IPS DF 4.7 (cell line): ENCODE measurements at regions not wholly inside any gene's neighbourhood (a gene's known extent, or its start where the extent isn't known, plus 50 kb on each side); places are given as distances from the start of the nearest gene placed in this dataset.
"Not testable (repeated sequence)": the region's sequence is repeated elsewhere in the genome, so short reads cannot be mapped to it uniquely, and the experiment has no call there.

Experiments
- DNase-seq: peaks from one replicate; pipeline ENCODE4 v3.0.0-alpha.2; 2013; ENCODE audit warnings: low spot score; ENCODE audit errors: extremely low read depth

- DNase-seq, result no peak
Observed at GRCh38 chr3:164380156-164380555, 698.1 kb downstream of the SI start.

GRCh38 chr3:164377466-164377865 lies 700.8 kb downstream of the SI start:
- no peak for DNase-seq

GRCh38 chr3:164375995-164376394 lies 702.3 kb downstream of the SI start:
- no peak for DNase-seq

- DNase-seq, result no peak
Observed at GRCh38 chr3:164375538-164375937, 702.8 kb downstream of the SI start.

GRCh38 chr3:164371681-164372080 lies 706.6 kb downstream of the SI start:
- DNase-seq, result no peak

- no peak for DNase-seq
Observed at GRCh38 chr3:164370970-164371369, 707.3 kb downstream of the SI start.

GRCh38 chr3:164365242-164365641 lies 713.1 kb downstream of the SI start:
- DNase-seq, result no peak

GRCh38 chr3:164364111-164364510 lies 714.2 kb downstream of the SI start:
- no peak for DNase-seq

GRCh38 chr3:164360738-164361406 lies 717.4 kb downstream of the SI start:
- DNase-seq, result no peak

- DNase-seq, result no peak
Observed at GRCh38 chr3:164360078-164360578, 718.2 kb downstream of the SI start.

- DNase-seq, result no peak
Observed at GRCh38 chr3:164352991-164353390, 725.3 kb downstream of the SI start.

- no peak for DNase-seq
Observed at GRCh38 chr3:164351131-164351530, 727.2 kb downstream of the SI start.

- not testable (repeated sequence) for DNase-seq
Observed at GRCh38 chr3:164342206-164342605, 736.1 kb downstream of the SI start.

GRCh38 chr3:164341086-164341485 lies 737.2 kb downstream of the SI start:
- no peak for DNase-seq

- DNase-seq, result no peak
Observed at GRCh38 chr3:164340273-164340672, 738.0 kb downstream of the SI start.

GRCh38 chr3:164332831-164333802 lies 745.2 kb downstream of the SI start:
- DNase-seq, result no peak

- no peak for DNase-seq
Observed at GRCh38 chr3:164326714-164327113, 751.6 kb downstream of the SI start.

- DNase-seq, result no peak
Observed at GRCh38 chr3:164320962-164321361, 757.3 kb downstream of the SI start.

GRCh38 chr3:164306042-164306441 lies 772.3 kb downstream of the SI start:
- DNase-seq, result no peak

GRCh38 chr3:164303894-164304293 lies 774.4 kb downstream of the SI start:
- no peak for DNase-seq

GRCh38 chr3:164302622-164303021 lies 775.7 kb downstream of the SI start:
- DNase-seq, result no peak

- DNase-seq, result not testable (repeated sequence)
Observed at GRCh38 chr3:164291486-164291885, 786.8 kb downstream of the SI start.
